K562 (cell line): ENCODE measurements at regions not wholly inside any gene's neighbourhood (a gene's known extent, or its start where the extent isn't known, plus 50 kb on each side); places are given as distances from the start of the nearest gene placed in this dataset.

ENCODE experiments used
- ATAC-seq: fragments of 200-7000 bp; cut with Tn5 transposase; 3 replicates; pipeline ENCODE4 v1.9.1; 2020; ENCODE audit warnings: moderate library complexity
- BruUV-seq: library from RNA; stranded (reverse); fragments of 400-500 nt; replicated peaks from 2 replicates; lab custom pipeline; 2021; lab: Mats Ljungman, UMichigan
- CTCF ChIA-PET: fragments of 300-600 bp; formaldehyde crosslinking; extraction: SDS; loops from one replicate; lab custom pipeline; 2021; ENCODE audit warnings: low intra/inter-chr PET ratio; lab: Yijun Ruan, JAX
- POLR2A ChIA-PET: fragments of 300-600, 350-650 bp; sonication (Branson Sonifier 250); formaldehyde crosslinking; extraction: SDS; loops from one replicate; lab custom pipeline; 2021; ENCODE audit warnings: antibody characterized with exemption, inconsistent platforms; lab: Yijun Ruan, JAX
- DNase-seq, 4 experiments: peaks; one replicate each; pipeline versions ENCODE4 v3.0.0 to v3.0.0-alpha.2; 2011 to 2018; ENCODE audit warnings: low spot score in 3 of 4, mixed read lengths in 3 of 4; ENCODE audit errors: extremely low read depth in 1 of 4
- FAIRE-seq: peaks from 2 replicates; lab custom pipeline; 2011; peaks lifted over from hg19 to GRCh38; lab: Jason Lieb, UNC
- H2AFZ ChIP-seq: 2 replicates; pipeline ENCODE4 v1.6.0; 2011; ENCODE audit warnings: low read depth, low read length, control low read depth, inconsistent platforms
- H3K27ac ChIP-seq: fragments of 200-600 bp; 3 replicates; pipeline ENCODE4 v1.8.0; 2011; ENCODE audit warnings: low read depth, mild to moderate bottlenecking, control low read depth, inconsistent platforms, low read length, moderate library complexity, mixed read lengths; ENCODE audit errors: extremely low read depth
- H3K27me3 ChIP-seq, 2 experiments: fragments of 300-600 bp in 1 of 2; 2 replicates in 1 of 2; 3 replicates in 1 of 2; pipeline versions ENCODE4 v1.6.0 to v1.8.0; 2011; ENCODE audit warnings: inconsistent platforms in 2 of 2, low read length in 2 of 2, mild to moderate bottlenecking in 1 of 2, mixed read lengths in 1 of 2, moderate library complexity in 1 of 2; ENCODE audit not compliant: control insufficient read depth in 2 of 2, insufficient read depth in 2 of 2
- H3K36me3 ChIP-seq: fragments of 300-600 bp; 3 replicates; pipeline ENCODE4 v1.8.0; 2011; ENCODE audit warnings: mild to moderate bottlenecking, low read length, inconsistent platforms; ENCODE audit not compliant: control insufficient read depth, insufficient read depth
- H3K4me1 ChIP-seq, 2 experiments: fragments of 200-600 bp in 1 of 2; replicated peaks in 1 of 2; 2 replicates in 1 of 2; 3 replicates in 1 of 2; pipeline versions ENCODE4 v1.5.1 to v1.8.0; 2011; ENCODE audit warnings: inconsistent platforms in 2 of 2, low read length in 2 of 2, mild to moderate bottlenecking in 1 of 2, mixed read lengths in 1 of 2, moderate library complexity in 1 of 2; ENCODE audit not compliant: control insufficient read depth in 2 of 2, insufficient read depth in 2 of 2
- H3K4me2 ChIP-seq: 2 replicates; pipeline ENCODE4 v1.6.1; 2011; ENCODE audit warnings: low read length, control low read depth, inconsistent platforms, mixed read lengths; ENCODE audit not compliant: insufficient read depth
- H3K4me3 ChIP-seq: fragments of 200-600 bp; sonication (generic), shearing (Covaris generic); 2 replicates; pipeline ENCODE4 v1.5.1; 2016; ENCODE audit warnings: control low read depth, inconsistent platforms
- H3K79me2 ChIP-seq: fragments of 200-600 bp; 3 replicates; pipeline ENCODE4 v1.8.0; 2011; ENCODE audit warnings: low read length, inconsistent platforms; ENCODE audit not compliant: control insufficient read depth, insufficient read depth
- H3K9ac ChIP-seq, 2 experiments: 2 replicates each; pipeline versions ENCODE4 v1.6.0 to v1.6.1; 2011; ENCODE audit warnings: low read depth in 2 of 2, low read length in 2 of 2, control low read depth in 1 of 2, inconsistent platforms in 1 of 2, mild to moderate bottlenecking in 1 of 2, mixed read lengths in 1 of 2; ENCODE audit not compliant: insufficient read depth in 1 of 2
- H3K9me1 ChIP-seq: one replicate; pipeline ENCODE4 v1.6.0; 2011; ENCODE audit warnings: inconsistent platforms, mild to moderate bottlenecking, low read length, moderate library complexity; ENCODE audit not compliant: control insufficient read depth, insufficient read depth
- H3K9me3 ChIP-seq: replicated peaks from 2 replicates; pipeline ENCODE4 v1.5.1; 2011; ENCODE audit warnings: low read depth, low read length, inconsistent platforms; ENCODE audit not compliant: control insufficient read depth, insufficient read depth
- H4K20me1 ChIP-seq: replicated peaks from 2 replicates; pipeline ENCODE4 v1.6.1; 2011; ENCODE audit warnings: low read length, inconsistent platforms, mixed read lengths; ENCODE audit not compliant: control insufficient read depth, insufficient read depth
- CBX1 ChIP-seq: sonication (generic); IDR thresholded peaks from 2 replicates; pipeline ENCODE4 v1.6.1; 2016; ENCODE audit warnings: antibody characterized with exemption, low read depth, mild to moderate bottlenecking
- FOXP4 ChIP-seq: sonication (generic); formaldehyde crosslinking; IDR thresholded peaks from 2 replicates; pipeline ENCODE4 v1.8.0; 2022; ENCODE audit warnings: mild to moderate bottlenecking, missing genetic modification reagents, borderline replicate concordance
- NEUROD1 ChIP-seq: fragments of 150-350 bp; IDR thresholded peaks from 2 replicates; pipeline ENCODE4 v1.6.1; 2014; ENCODE audit warnings: borderline replicate concordance, low read length, low read depth; ENCODE audit not compliant: partially characterized antibody
- NFIX ChIP-seq: fragments of 250-450 bp; sonication (Bioruptor Pico); IDR thresholded peaks from 2 replicates; pipeline ENCODE4 v1.4.0; 2020; ENCODE audit warnings: low read depth, mild to moderate bottlenecking, moderate library complexity
- PRDM10 ChIP-seq: fragments of 450-650 bp; IDR thresholded peaks from 2 replicates; pipeline ENCODE4 v1.6.1; 2018; ENCODE audit not compliant: partially characterized antibody
- SREBF2 ChIP-seq: sonication (generic); formaldehyde crosslinking; IDR thresholded peaks from 2 replicates; pipeline ENCODE4 v1.4.0; 2020; ENCODE audit warnings: mild to moderate bottlenecking, missing genetic modification reagents
- TCF3 ChIP-seq: sonication (generic); formaldehyde crosslinking; IDR thresholded peaks from 2 replicates; pipeline ENCODE4 v1.4.0; 2020; ENCODE audit warnings: mild to moderate bottlenecking, missing genetic modification reagents
- TCFL5 ChIP-seq: fragments of 250-450 bp; sonication (Bioruptor Pico); conservative IDR thresholded peaks from 2 replicates; pipeline ENCODE4 v1.6.1; 2021; ENCODE audit warnings: mild to moderate bottlenecking, moderate library complexity, matching md5 sums
- ZNF133 ChIP-seq: fragments of 250-450 bp; sonication (Bioruptor Pico); IDR thresholded peaks from 2 replicates; pipeline ENCODE4 v1.4.0; 2020; ENCODE audit warnings: mild to moderate bottlenecking
- ZNF253 ChIP-seq: fragments of 250-450 bp; sonication (Bioruptor Pico); conservative IDR thresholded peaks from 2 replicates; pipeline ENCODE4 v1.6.1; 2021; ENCODE audit warnings: mild to moderate bottlenecking
- WGBS: fragments of 100-300 bp; shearing (Covaris generic); methylation state at CpG from one replicate; pipeline ENCODE4 v1.1.6; 2016; ENCODE audit warnings: low coverage, mixed read lengths; ENCODE audit not compliant: insufficient coverage; ENCODE audit errors: missing lambda C conversion rate; 5-methylcytosine and 5-hydroxymethylcytosine counted together
- in situ Hi-C: fragments of 300-500 bp; cut with MboI; formaldehyde crosslinking; loops from 4 replicates; pipeline ENCODE4 v1.15.0; 2018; ENCODE audit warnings: inconsistent platforms, mixed read lengths
- intact Hi-C: fragments of 100-400 bp; cut with micrococcal nuclease; formaldehyde crosslinking; loops from 2 replicates; pipeline ENCODE4 v1.14.2; 2022
- TF ChIP-seq, protein P1 (sequence below): sonication (generic); formaldehyde crosslinking; IDR thresholded peaks from 2 replicates; pipeline ENCODE4 v1.9.0; 2022; ENCODE audit warnings: mild to moderate bottlenecking, missing genetic modification reagents
- TF ChIP-seq, protein P2 (sequence below): fragments of 450-650 bp; formaldehyde crosslinking; conservative IDR thresholded peaks from 2 replicates; pipeline ENCODE4 v1.4.0; 2022; ENCODE audit warnings: mild to moderate bottlenecking, missing genetic modification characterization

DNA sequence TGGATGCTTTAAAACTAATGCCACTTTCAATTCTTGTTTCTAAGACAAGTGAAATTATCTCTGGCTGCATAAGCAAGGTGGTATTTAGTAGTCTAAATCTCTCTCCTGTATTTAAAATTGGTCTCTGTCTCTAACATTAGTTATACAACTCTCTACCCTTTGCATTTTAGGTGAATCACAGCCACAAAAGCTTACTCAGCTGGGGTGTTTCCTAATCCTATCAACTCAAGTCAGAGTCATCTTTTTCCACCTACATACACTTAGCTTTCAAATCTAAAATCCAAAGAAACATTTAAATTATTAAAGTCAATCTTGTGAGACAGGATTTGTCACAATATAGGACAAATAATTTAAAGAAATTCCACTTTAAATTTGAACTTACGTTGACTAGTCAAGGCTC lies 255.1 kb upstream of the CXADR start:
- H4K20me1 ChIP-seq, result no peaks in the 10 kb centered on the region
- TF ChIP-seq ZNF253 (CRISPR knock-in tag) (no peak), SREBF2 (CRISPR knock-in tag) (no peak), FOXP4 (no peak), NEUROD1 (no peak), TCFL5 (no peak), TCF3 (no peak), ZNF133 (CRISPR knock-in tag) (no peak), NFIX (no peak), PRDM10 (no peak), CBX1 (no peak)
- TF ChIP-seq, protein P1, sequence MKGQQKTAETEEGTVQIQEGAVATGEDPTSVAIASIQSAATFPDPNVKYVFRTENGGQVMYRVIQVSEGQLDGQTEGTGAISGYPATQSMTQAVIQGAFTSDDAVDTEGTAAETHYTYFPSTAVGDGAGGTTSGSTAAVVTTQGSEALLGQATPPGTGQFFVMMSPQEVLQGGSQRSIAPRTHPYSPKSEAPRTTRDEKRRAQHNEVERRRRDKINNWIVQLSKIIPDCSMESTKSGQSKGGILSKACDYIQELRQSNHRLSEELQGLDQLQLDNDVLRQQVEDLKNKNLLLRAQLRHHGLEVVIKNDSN, result no peak
- TF ChIP-seq, protein P2, sequence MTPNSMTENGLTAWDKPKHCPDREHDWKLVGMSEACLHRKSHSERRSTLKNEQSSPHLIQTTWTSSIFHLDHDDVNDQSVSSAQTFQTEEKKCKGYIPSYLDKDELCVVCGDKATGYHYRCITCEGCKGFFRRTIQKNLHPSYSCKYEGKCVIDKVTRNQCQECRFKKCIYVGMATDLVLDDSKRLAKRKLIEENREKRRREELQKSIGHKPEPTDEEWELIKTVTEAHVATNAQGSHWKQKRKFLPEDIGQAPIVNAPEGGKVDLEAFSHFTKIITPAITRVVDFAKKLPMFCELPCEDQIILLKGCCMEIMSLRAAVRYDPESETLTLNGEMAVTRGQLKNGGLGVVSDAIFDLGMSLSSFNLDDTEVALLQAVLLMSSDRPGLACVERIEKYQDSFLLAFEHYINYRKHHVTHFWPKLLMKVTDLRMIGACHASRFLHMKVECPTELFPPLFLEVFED (CRISPR knock-in tag), result no peak
- no peaks in the 10 kb centered on the region for H3K36me3 ChIP-seq
- H3K4me3 ChIP-seq, result no peak overlapping the region
- ATAC-seq (no peak), DNase-seq (no peak), FAIRE-seq (no peak)
- H2AFZ ChIP-seq, result no peak overlapping the region
- intact Hi-C loops (no loop called here), in situ Hi-C loops (no loop called here)
- no peaks in the 10 kb centered on the region for H3K27me3 ChIP-seq
- no peaks in the 10 kb centered on the region for H3K4me1 ChIP-seq
- ChIA-PET CTCF (no interaction called here), POLR2A (no interaction called here)
- BruUV-seq, result no TSS peak
- no peak overlapping the region for H3K9ac ChIP-seq
- H3K9me3 ChIP-seq, result no peaks in the 10 kb centered on the region
- H3K79me2 ChIP-seq, result no peaks in the 10 kb centered on the region
- no peak overlapping the region for H3K4me2 ChIP-seq
- no peaks in the 10 kb centered on the region for H3K9me1 ChIP-seq
- 0% methylated on average over 1 of the region's 1 CpG for WGBS
- no peak overlapping the region for H3K27ac ChIP-seq
